ENCODE measurements at regions not wholly inside any gene's neighbourhood (a gene's known extent, or its start where the extent isn't known, plus 50 kb on each side); places are given as distances from the start of the nearest gene placed in this dataset.

- in situ Hi-C loops (cut with MboI; ENCODE audit: low pct_ligation_motif_present in 1 of 4, low pct_unique_long_range_greater_than_20kb in 1 of 4, low sequenced_read_pairs in 3 of 4) (no loop called here), intact Hi-C loops (cut with DNase I; ENCODE audit: low total_unique reads) (no loop called here)
- WGBS, 2 donors (ENCODE audit: low coverage in 1 of 2) = 78 to 81% methylated on average over 3 to 6 of the region's 6 CpGs
- H3K9me3 ChIP-seq = no peaks in the 10 kb centered on the region
- H3K36me3 ChIP-seq = no peaks in the 10 kb centered on the region
- H3K4me1 ChIP-seq = no peaks in the 10 kb centered on the region
- no peak overlapping the region for H3K4me3 ChIP-seq
- TF ChIP-seq EP300 (IDR thresholded peaks at IDR 0.05; ENCODE audit: low read depth) = no peak
- TF ChIP-seq CTCF (IDR thresholded peaks at IDR 0.05) = no peak
- TF ChIP-seq POLR2A (IDR thresholded peaks at IDR 0.05) = no peak
- TF ChIP-seq POLR2AphosphoS5 (IDR thresholded peaks at IDR 0.05) = no peak
- no peaks in the 10 kb centered on the region for H3K27me3 ChIP-seq
- no peak overlapping the region for H3K27ac ChIP-seq
- no peak for DNase-seq
Observed at GRCh38 chr3:28597452-28597851, 248.8 kb upstream of the AZI2 start.

GRCh38 chr3:28598165-28598564, 249.5 kb upstream of the AZI2 start:
- H3K27me3 ChIP-seq = no peaks in the 10 kb centered on the region
- H3K27ac ChIP-seq = no peak overlapping the region
- H3K4me3 ChIP-seq = no peak overlapping the region
- intact Hi-C loops (cut with DNase I; ENCODE audit: low total_unique reads) (no loop called here), in situ Hi-C loops (cut with MboI; ENCODE audit: low pct_ligation_motif_present in 1 of 4, low pct_unique_long_range_greater_than_20kb in 1 of 4, low sequenced_read_pairs in 3 of 4) (no loop called here)
- DNase-seq = no peak
- no peaks in the 10 kb centered on the region for H3K9me3 ChIP-seq
- H3K36me3 ChIP-seq = no peaks in the 10 kb centered on the region
- H3K4me1 ChIP-seq = no peaks in the 10 kb centered on the region
- TF ChIP-seq CTCF (IDR thresholded peaks at IDR 0.05) (no peak), POLR2AphosphoS5 (IDR thresholded peaks at IDR 0.05) (no peak), EP300 (IDR thresholded peaks at IDR 0.05; ENCODE audit: low read depth) (no peak), POLR2A (IDR thresholded peaks at IDR 0.05) (no peak)
- WGBS, 2 donors (ENCODE audit: low coverage in 1 of 2) = 69 to 85% methylated on average over 4 of the region's 4 CpGs

GRCh38 chr3:28601291-28601690, 252.7 kb upstream of the AZI2 start:
- Histone ChIP-seq H3K36me3 (no peaks in the 10 kb centered on the region), H3K4me3 (no peak overlapping the region), H3K4me1 (no peaks in the 10 kb centered on the region), H3K27me3 (no peaks in the 10 kb centered on the region), H3K27ac (no peak overlapping the region), H3K9me3 (no peaks in the 10 kb centered on the region)
- 50 to 57% methylated on average over 1 to 4 of the region's 4 CpGs for WGBS, 2 donors (ENCODE audit: low coverage in 1 of 2)
- TF ChIP-seq CTCF (IDR thresholded peaks at IDR 0.05) = no peak
- no peak for TF ChIP-seq POLR2A (IDR thresholded peaks at IDR 0.05)
- TF ChIP-seq EP300 (IDR thresholded peaks at IDR 0.05; ENCODE audit: low read depth) = no peak
- no peak for TF ChIP-seq POLR2AphosphoS5 (IDR thresholded peaks at IDR 0.05)
- intact Hi-C loops (cut with DNase I; ENCODE audit: low total_unique reads) (no loop called here), in situ Hi-C loops (cut with MboI; ENCODE audit: low pct_ligation_motif_present in 1 of 4, low pct_unique_long_range_greater_than_20kb in 1 of 4, low sequenced_read_pairs in 3 of 4) (no loop called here)
- no peak for DNase-seq

GRCh38 chr3:28606283-28606682, 257.7 kb upstream of the AZI2 start:
- H3K27ac ChIP-seq = no peak overlapping the region
- in situ Hi-C loops (cut with MboI; ENCODE audit: low pct_ligation_motif_present in 1 of 4, low pct_unique_long_range_greater_than_20kb in 1 of 4, low sequenced_read_pairs in 3 of 4) (no loop called here), intact Hi-C loops (cut with DNase I; ENCODE audit: low total_unique reads) (no loop called here)
- H3K9me3 ChIP-seq = no peaks in the 10 kb centered on the region
- no peak overlapping the region for H3K4me3 ChIP-seq
- WGBS, 2 donors (ENCODE audit: low coverage in 1 of 2) = 70 to 71% methylated on average over 1 to 2 of the region's 2 CpGs
- no peaks in the 10 kb centered on the region for H3K36me3 ChIP-seq
- no peak for DNase-seq
- H3K27me3 ChIP-seq = no peaks in the 10 kb centered on the region
- H3K4me1 ChIP-seq = no peaks in the 10 kb centered on the region
- TF ChIP-seq EP300 (IDR thresholded peaks at IDR 0.05; ENCODE audit: low read depth) = no peak
- TF ChIP-seq POLR2AphosphoS5 (IDR thresholded peaks at IDR 0.05) = no peak
- TF ChIP-seq POLR2A (IDR thresholded peaks at IDR 0.05) = no peak
- no peak for TF ChIP-seq CTCF (IDR thresholded peaks at IDR 0.05)

All from transverse colon (tissue), 4 donors.